ENCODE measurements at regions not wholly inside any gene's neighbourhood (a gene's known extent, or its start where the extent isn't known, plus 50 kb on each side); places are given as distances from the start of the nearest gene placed in this dataset.

DNA sequence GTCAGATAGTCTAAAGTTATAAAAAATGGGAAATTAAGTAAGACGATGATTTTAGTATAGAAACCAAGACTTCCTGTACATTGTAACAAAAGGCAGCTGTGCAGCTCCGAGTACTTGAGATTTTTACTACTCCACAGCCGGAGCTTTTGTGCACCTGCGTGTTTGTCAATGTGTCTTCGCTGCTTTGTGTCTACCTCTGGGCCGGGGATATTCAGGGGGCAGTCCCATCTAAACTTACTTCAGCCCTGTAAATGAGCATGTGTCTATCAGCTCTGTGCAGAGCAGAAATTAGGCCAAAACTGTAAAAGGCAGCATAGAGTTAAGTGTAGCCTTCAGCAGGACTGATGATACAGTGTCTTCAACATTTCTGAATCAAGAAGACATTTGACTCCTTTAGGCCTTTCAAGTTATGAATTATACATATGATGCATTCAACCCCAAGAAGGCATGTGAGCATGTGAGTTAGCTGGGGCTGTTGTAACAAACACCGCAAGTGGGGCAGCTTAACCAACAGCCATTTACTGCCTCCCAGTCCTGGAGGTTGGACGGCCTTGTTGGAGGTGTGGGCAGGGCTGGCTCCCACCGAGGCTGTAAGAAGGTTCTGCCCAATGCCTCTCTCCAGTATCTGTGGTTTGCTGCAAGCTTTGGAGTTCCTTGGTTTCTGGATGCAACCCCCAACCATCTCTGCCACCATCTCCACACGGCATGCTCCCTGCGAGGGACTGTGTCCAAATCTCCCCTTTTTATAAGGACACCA is 191.0 kb upstream of the IRS2 start:
- Histone ChIP-seq H3K27ac (ENCODE audit: low read depth in 1 of 2, low read length in 2 of 2) (no peak overlapping the region), H3K36me3 (ENCODE audit: control insufficient read depth in 4 of 4, insufficient read depth in 3 of 4, low read depth in 1 of 4, low read length in 3 of 4) (no peaks in the 10 kb centered on the region), H3K4me3 (ENCODE audit: low read depth in 1 of 3, low read length in 3 of 3) (no peak overlapping the region), H3K27me3 (ENCODE audit: control insufficient read depth in 4 of 4, insufficient read depth in 4 of 4, low read length in 3 of 4) (no peaks in the 10 kb centered on the region), H3K9me3 (ENCODE audit: control insufficient read depth in 4 of 4, low read length in 3 of 4) (no peaks in the 10 kb centered on the region), H3K9ac (ENCODE audit: low read depth in 1 of 2, low read length in 2 of 2) (no peak overlapping the region), H3K4me1 (ENCODE audit: control insufficient read depth in 4 of 4, insufficient read depth in 4 of 4, low read length in 3 of 4) (no peaks in the 10 kb centered on the region)
- no peak for DNase-seq (ENCODE audit: low spot score)
- WGBS, result 89% methylated on average over 11 of the region's 11 CpGs
- no peak for TF ChIP-seq HNF4G (IDR thresholded peaks at IDR 0.05)
- TF ChIP-seq, protein P1, sequence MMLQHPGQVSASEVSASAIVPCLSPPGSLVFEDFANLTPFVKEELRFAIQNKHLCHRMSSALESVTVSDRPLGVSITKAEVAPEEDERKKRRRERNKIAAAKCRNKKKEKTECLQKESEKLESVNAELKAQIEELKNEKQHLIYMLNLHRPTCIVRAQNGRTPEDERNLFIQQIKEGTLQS (IDR thresholded peaks at IDR 0.05), result no peak
- TF ChIP-seq NR2F2 (IDR thresholded peaks at IDR 0.05), result no peak
- no peak for TF ChIP-seq JUND (IDR thresholded peaks at IDR 0.05)
- TF ChIP-seq FOXA1 (IDR thresholded peaks at IDR 0.05), result no peak
- TF ChIP-seq RAD21 (IDR thresholded peaks at IDR 0.05), result no peak
- TF ChIP-seq YY1 (IDR thresholded peaks at IDR 0.05), result no peak
- TF ChIP-seq GABPA (IDR thresholded peaks at IDR 0.05 in 1 of 2, conservative IDR thresholded peaks at IDR 0.05 in 1 of 2), result no peak
- no peak for TF ChIP-seq EGR1 (IDR thresholded peaks at IDR 0.05; ENCODE audit: low read depth in 2 of 2)
- TF ChIP-seq RXRA (IDR thresholded peaks at IDR 0.05), result no peak
- TF ChIP-seq, protein P2, sequence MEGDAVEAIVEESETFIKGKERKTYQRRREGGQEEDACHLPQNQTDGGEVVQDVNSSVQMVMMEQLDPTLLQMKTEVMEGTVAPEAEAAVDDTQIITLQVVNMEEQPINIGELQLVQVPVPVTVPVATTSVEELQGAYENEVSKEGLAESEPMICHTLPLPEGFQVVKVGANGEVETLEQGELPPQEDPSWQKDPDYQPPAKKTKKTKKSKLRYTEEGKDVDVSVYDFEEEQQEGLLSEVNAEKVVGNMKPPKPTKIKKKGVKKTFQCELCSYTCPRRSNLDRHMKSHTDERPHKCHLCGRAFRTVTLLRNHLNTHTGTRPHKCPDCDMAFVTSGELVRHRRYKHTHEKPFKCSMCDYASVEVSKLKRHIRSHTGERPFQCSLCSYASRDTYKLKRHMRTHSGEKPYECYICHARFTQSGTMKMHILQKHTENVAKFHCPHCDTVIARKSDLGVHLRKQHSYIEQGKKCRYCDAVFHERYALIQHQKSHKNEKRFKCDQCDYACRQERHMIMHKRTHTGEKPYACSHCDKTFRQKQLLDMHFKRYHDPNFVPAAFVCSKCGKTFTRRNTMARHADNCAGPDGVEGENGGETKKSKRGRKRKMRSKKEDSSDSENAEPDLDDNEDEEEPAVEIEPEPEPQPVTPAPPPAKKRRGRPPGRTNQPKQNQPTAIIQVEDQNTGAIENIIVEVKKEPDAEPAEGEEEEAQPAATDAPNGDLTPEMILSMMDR (IDR thresholded peaks at IDR 0.05; ENCODE audit: low read depth, low read length, missing input control), result no peak
- TF ChIP-seq, protein P3, sequence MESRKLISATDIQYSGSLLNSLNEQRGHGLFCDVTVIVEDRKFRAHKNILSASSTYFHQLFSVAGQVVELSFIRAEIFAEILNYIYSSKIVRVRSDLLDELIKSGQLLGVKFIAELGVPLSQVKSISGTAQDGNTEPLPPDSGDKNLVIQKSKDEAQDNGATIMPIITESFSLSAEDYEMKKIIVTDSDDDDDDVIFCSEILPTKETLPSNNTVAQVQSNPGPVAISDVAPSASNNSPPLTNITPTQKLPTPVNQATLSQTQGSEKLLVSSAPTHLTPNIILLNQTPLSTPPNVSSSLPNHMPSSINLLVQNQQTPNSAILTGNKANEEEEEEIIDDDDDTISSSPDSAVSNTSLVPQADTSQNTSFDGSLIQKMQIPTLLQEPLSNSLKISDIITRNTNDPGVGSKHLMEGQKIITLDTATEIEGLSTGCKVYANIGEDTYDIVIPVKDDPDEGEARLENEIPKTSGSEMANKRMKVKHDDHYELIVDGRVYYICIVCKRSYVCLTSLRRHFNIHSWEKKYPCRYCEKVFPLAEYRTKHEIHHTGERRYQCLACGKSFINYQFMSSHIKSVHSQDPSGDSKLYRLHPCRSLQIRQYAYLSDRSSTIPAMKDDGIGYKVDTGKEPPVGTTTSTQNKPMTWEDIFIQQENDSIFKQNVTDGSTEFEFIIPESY (IDR thresholded peaks at IDR 0.05), result no peak
- TF ChIP-seq, protein P4, sequence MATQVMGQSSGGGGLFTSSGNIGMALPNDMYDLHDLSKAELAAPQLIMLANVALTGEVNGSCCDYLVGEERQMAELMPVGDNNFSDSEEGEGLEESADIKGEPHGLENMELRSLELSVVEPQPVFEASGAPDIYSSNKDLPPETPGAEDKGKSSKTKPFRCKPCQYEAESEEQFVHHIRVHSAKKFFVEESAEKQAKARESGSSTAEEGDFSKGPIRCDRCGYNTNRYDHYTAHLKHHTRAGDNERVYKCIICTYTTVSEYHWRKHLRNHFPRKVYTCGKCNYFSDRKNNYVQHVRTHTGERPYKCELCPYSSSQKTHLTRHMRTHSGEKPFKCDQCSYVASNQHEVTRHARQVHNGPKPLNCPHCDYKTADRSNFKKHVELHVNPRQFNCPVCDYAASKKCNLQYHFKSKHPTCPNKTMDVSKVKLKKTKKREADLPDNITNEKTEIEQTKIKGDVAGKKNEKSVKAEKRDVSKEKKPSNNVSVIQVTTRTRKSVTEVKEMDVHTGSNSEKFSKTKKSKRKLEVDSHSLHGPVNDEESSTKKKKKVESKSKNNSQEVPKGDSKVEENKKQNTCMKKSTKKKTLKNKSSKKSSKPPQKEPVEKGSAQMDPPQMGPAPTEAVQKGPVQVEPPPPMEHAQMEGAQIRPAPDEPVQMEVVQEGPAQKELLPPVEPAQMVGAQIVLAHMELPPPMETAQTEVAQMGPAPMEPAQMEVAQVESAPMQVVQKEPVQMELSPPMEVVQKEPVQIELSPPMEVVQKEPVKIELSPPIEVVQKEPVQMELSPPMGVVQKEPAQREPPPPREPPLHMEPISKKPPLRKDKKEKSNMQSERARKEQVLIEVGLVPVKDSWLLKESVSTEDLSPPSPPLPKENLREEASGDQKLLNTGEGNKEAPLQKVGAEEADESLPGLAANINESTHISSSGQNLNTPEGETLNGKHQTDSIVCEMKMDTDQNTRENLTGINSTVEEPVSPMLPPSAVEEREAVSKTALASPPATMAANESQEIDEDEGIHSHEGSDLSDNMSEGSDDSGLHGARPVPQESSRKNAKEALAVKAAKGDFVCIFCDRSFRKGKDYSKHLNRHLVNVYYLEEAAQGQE (IDR thresholded peaks at IDR 0.05), result no peak
- TF ChIP-seq TAF1 (conservative IDR thresholded peaks at IDR 0.05), result no peak
- TF ChIP-seq, protein P5, sequence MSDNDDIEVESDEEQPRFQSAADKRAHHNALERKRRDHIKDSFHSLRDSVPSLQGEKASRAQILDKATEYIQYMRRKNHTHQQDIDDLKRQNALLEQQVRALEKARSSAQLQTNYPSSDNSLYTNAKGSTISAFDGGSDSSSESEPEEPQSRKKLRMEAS (IDR thresholded peaks at IDR 0.05), result no peak
